Upper lobe of right lung (tissue), 1 donor: ENCODE measurements at regions not wholly inside any gene's neighbourhood (a gene's known extent, or its start where the extent isn't known, plus 50 kb on each side); places are given as distances from the start of the nearest gene placed in this dataset.

ENCODE experiments used
- ATAC-seq: fragments of 200-7000 bp; cut with Tn5 transposase; one replicate; pipeline ENCODE4 v1.9.1; 2020; ENCODE audit warnings: mild to moderate bottlenecking, moderate library complexity
- DNase-seq: peaks from one replicate; pipeline ENCODE4 v3.0.0-alpha.2; 2020
- H3K27ac ChIP-seq: fragments of 200-600 bp; one replicate; pipeline ENCODE4 v1.8.0; 2022
- H3K27me3 ChIP-seq: fragments of 200-600 bp; one replicate; pipeline ENCODE4 v1.8.0; 2022; ENCODE audit warnings: mild to moderate bottlenecking
- H3K36me3 ChIP-seq: fragments of 200-600 bp; one replicate; pipeline ENCODE4 v1.8.0; 2022
- H3K4me1 ChIP-seq: fragments of 200-600 bp; one replicate; pipeline ENCODE4 v1.8.0; 2022
- H3K4me3 ChIP-seq: fragments of 200-600 bp; one replicate; pipeline ENCODE4 v1.8.0; 2022; ENCODE audit warnings: mild to moderate bottlenecking
- H3K9me3 ChIP-seq: fragments of 200-600 bp; one replicate; pipeline ENCODE4 v1.8.0; 2022
- CTCF ChIP-seq: fragments of 200-600 bp; IDR thresholded peaks from one replicate; pipeline ENCODE4 v1.8.0; 2022; ENCODE audit warnings: antibody characterized with exemption
- intact Hi-C: fragments of 100-400 bp; cut with DNase I; formaldehyde crosslinking; loops from one replicate; pipeline ENCODE4 v1.11.0; 2022
- donor health status: DM: no; HTN: yes; CAD: no; lungs with severe emphysema.

DNA sequence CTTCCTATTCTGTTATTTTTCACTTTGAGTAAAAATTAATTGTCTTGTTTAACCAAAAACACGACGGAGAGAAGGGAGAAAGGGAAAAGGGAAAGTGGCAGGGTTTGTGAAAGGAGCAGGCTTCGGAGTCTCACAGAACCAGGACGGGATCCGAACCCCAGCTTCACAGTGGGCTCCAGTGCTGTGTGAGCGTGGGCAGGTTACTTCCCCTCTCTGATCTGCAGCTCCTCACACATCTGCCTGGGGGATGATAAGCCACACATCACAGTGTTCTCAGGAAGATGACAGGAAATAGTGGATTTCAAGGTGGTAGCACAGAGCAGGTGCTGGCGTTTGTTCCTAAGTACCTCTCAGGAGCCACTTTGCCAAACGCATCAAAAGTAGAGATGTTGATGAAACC, 94.2 kb upstream of the GPR26 start:
- intact Hi-C loops: no loop called here
- no peaks in the 10 kb centered on the region for H3K9me3 ChIP-seq
- peaks cover 41% of the 10 kb centered on the region for H3K27me3 ChIP-seq
- no peaks in the 10 kb centered on the region for H3K36me3 ChIP-seq
- no peaks in the 10 kb centered on the region for H3K4me1 ChIP-seq
- TF ChIP-seq CTCF: no peak
- no peak overlapping the region for H3K27ac ChIP-seq
- DNase-seq (no peak), ATAC-seq (no peak)
- H3K4me3 ChIP-seq: no peak overlapping the region

DNA sequence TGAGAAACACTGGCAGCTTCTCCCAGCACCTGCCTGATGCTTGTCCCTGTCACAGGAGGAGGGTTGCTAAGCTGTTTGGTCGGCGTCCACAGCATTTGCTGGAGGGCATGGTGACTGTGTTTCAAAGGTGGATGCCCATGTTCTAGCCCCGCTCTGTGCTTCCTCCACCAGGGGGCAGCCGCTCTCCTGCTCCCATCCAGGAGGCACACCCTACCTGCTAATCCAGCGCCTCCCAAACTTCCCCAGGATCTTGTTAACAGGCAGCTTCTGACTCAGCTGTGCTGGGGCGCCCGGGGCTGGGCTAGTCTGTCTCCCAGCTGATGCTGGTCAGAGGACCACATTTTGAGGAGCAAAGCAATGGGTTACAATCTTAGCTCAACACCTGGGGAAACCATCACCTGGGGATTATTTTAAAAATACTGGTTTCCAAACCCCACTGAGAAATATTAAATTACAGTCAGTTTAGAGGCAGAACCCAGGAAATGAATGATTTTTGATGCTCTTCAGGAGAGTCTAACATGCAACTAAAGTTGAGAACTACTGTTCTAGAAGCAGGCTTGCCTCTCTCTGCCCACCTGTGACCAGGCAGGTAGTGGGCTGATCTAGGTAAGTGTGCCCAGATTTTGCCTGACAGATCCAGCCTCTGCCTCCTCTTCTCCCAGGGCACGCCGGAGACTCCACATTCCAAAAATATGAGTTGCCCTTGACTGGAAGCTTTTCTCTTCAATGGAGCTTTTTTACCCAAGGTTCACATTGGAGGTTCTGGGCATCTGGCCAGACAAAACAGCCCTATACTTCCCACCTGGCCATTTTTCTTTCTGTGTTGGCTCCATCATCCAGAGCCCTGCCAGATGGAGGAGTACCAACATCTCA, 92.7 kb upstream of the GPR26 start:
- H3K27me3 ChIP-seq: peaks cover 35% of the 10 kb centered on the region
- TF ChIP-seq CTCF: peak; percentile 59
- H3K4me3 ChIP-seq: no peak overlapping the region
- ATAC-seq (peak; percentile 82), DNase-seq (peak; percentile 83)
- H3K4me1 ChIP-seq: no peaks in the 10 kb centered on the region
- H3K27ac ChIP-seq: no peak overlapping the region
- no peaks in the 10 kb centered on the region for H3K9me3 ChIP-seq
- no peaks in the 10 kb centered on the region for H3K36me3 ChIP-seq
- intact Hi-C loops: no loop called here

GRCh38 chr10:123574109-123574698, 92.0 kb upstream of the GPR26 start:
- H3K36me3 ChIP-seq: no peaks in the 10 kb centered on the region
- H3K27me3 ChIP-seq: peaks cover 35% of the 10 kb centered on the region
- DNase-seq (no peak), ATAC-seq (no peak)
- H3K9me3 ChIP-seq: no peaks in the 10 kb centered on the region
- no peak for TF ChIP-seq CTCF
- no peak overlapping the region for H3K4me3 ChIP-seq
- intact Hi-C loops: no loop called here
- no peak overlapping the region for H3K27ac ChIP-seq
- no peaks in the 10 kb centered on the region for H3K4me1 ChIP-seq

DNA sequence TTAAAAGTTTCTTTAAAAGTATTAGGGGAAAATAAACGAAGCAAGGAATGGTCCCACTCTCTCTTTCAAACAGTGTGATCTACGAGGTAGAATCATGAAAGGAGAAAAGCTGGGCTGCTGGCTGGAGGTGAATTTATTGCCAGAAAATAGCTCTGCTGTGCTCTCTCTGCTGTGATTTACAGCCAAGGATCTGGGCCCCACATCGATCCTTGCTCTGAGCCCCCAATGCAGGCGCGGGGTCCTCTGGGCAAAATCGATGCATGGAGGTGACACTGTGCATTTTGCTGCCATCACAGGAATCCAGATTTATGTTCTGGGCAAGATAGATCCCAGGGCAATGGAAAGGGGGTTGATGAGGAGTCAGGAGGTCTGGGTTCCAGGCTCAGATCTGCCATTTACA, 91.0 kb upstream of the GPR26 start:
- Histone ChIP-seq H3K27ac (no peak overlapping the region), H3K9me3 (no peaks in the 10 kb centered on the region), H3K4me1 (no peaks in the 10 kb centered on the region), H3K4me3 (no peak overlapping the region), H3K36me3 (no peaks in the 10 kb centered on the region), H3K27me3 (peaks cover 32% of the 10 kb centered on the region)
- TF ChIP-seq CTCF: no peak
- DNase-seq (no peak), ATAC-seq (no peak)
- intact Hi-C loops: no loop called here

DNA sequence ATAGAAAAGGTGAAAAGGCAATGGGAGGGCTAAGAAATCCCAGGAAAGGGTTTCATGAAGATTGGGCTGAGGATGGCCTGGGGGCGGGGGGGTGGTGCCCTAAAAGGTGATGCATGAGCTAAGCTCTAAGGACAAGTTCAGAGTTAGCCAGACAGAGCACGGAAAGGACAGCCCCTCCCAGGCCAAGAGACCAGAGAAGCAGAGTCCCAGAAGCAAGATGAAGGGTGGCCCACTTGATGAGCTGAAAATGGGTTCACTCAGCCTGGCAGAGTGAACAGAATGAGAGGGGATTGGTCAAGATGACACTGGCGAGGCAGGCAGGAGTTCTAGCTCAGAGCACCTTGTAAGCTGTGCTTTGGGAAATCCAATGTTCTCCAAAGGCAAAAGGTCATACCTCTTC, 89.4 kb upstream of the GPR26 start:
- H3K4me1 ChIP-seq: no peaks in the 10 kb centered on the region
- H3K9me3 ChIP-seq: no peaks in the 10 kb centered on the region
- no peak overlapping the region for H3K4me3 ChIP-seq
- intact Hi-C loops: no loop called here
- H3K27ac ChIP-seq: no peak overlapping the region
- no peak for ATAC-seq
- TF ChIP-seq CTCF: no peak
- DNase-seq: no peak
- no peaks in the 10 kb centered on the region for H3K36me3 ChIP-seq
- H3K27me3 ChIP-seq: peaks cover 29% of the 10 kb centered on the region
